ENCODE measurements at regions not wholly inside any gene's neighbourhood (a gene's known extent, or its start where the extent isn't known, plus 50 kb on each side); places are given as distances from the start of the nearest gene placed in this dataset.

DNA sequence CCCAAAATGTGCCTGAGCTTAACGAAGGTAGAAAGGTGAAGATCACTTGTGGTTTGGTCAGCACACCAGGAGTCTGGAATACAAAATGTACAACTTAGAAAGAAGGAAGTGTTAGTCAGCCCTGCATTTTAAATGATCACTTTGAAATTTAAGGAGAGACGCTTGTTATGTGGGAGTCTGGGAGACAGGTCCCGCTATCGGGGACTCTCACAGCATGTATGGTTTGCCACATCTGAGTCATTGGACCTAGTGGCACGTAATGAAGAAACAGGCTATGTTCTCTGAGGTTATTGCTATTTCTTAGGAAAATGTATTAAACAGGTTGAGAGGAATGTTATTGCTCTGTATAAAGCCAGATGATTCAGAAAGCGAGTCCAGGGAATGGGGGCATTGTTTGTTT, 2362.5 kb upstream of the WWC1 start:
- TF ChIP-seq CTCF (IDR thresholded peaks at IDR 0.05): no peak
- TF ChIP-seq USF2 (CRISPR knock-in tag; IDR thresholded peaks at IDR 0.05): no peak
- no peak for TF ChIP-seq TEAD1 (CRISPR knock-in tag; IDR thresholded peaks at IDR 0.05)
- no peak for TF ChIP-seq CBFB (CRISPR knock-in tag; IDR thresholded peaks at IDR 0.05; ENCODE audit: low read depth)
- TF ChIP-seq, protein P1, sequence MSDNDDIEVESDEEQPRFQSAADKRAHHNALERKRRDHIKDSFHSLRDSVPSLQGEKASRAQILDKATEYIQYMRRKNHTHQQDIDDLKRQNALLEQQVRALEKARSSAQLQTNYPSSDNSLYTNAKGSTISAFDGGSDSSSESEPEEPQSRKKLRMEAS (CRISPR knock-in tag; IDR thresholded peaks at IDR 0.05): no peak
- no peak for TF ChIP-seq ATF2 (CRISPR knock-in tag; IDR thresholded peaks at IDR 0.05; ENCODE audit: borderline replicate concordance, low read depth)
- no peak for TF ChIP-seq NFE2L1 (CRISPR knock-in tag; IDR thresholded peaks at IDR 0.05)
- no peak for TF ChIP-seq SP1 (CRISPR knock-in tag; conservative IDR thresholded peaks at IDR 0.05)
- no peak for TF ChIP-seq ZNF121 (CRISPR knock-in tag; IDR thresholded peaks at IDR 0.05)
- TF ChIP-seq NFATC4 (CRISPR knock-in tag; IDR thresholded peaks at IDR 0.05): no peak
